ENCODE measurements at regions not wholly inside any gene's neighbourhood (a gene's known extent, or its start where the extent isn't known, plus 50 kb on each side); places are given as distances from the start of the nearest gene placed in this dataset.
A peak's percentile ranks its signal among the peaks of the same experiment; 100 is the strongest.

DNA sequence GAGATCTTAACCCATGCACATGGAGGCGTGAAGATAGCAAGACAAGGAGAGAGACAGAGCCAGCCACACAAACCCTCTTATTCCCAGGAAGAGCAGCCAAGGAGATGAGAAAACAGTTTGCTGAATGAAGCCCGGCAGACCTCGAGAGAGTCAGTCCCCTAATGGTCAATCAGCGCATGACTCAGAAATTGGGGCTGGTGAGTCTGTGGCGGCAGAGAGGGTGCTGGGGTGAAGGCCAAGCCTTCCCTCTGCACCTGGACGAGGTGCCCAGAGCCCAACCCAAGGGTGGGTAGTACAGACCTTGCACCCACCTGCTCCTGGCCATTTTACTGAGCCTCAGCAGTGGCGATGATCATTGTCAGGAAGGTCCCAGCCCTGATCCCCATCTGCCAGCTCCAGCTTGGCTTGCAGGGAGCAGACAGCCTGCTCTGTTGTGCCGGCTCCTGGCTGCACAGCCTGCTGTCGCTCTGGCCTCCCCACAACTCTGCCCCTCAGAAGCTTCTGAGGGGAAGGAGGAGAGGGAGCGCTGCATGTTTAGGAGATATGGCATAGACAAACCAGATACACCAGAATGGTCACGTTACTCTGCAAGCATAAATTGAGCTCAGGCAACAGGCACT, 256.6 kb downstream of the RPS24 start:
- H3K27me3 ChIP-seq: no peaks in the 10 kb centered on the region
- no peak overlapping the region for H3K27ac ChIP-seq
- TF ChIP-seq, protein P1, sequence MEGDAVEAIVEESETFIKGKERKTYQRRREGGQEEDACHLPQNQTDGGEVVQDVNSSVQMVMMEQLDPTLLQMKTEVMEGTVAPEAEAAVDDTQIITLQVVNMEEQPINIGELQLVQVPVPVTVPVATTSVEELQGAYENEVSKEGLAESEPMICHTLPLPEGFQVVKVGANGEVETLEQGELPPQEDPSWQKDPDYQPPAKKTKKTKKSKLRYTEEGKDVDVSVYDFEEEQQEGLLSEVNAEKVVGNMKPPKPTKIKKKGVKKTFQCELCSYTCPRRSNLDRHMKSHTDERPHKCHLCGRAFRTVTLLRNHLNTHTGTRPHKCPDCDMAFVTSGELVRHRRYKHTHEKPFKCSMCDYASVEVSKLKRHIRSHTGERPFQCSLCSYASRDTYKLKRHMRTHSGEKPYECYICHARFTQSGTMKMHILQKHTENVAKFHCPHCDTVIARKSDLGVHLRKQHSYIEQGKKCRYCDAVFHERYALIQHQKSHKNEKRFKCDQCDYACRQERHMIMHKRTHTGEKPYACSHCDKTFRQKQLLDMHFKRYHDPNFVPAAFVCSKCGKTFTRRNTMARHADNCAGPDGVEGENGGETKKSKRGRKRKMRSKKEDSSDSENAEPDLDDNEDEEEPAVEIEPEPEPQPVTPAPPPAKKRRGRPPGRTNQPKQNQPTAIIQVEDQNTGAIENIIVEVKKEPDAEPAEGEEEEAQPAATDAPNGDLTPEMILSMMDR (IDR thresholded peaks at IDR 0.05): no peak
- TF ChIP-seq POLR2A (IDR thresholded peaks at IDR 0.05): no peak
- no peaks in the 10 kb centered on the region for H3K4me1 ChIP-seq
- no peaks in the 10 kb centered on the region for H3K9me3 ChIP-seq
- 100% methylated on average over 1 of the region's 11 CpGs for WGBS (ENCODE audit: insufficient coverage, low coverage, low lambda C conversion rate, missing lambda C conversion rate)
- ATAC-seq (no peak), DNase-seq (no peak)
- H3K4me3 ChIP-seq: no peak overlapping the region
- no peaks in the 10 kb centered on the region for H3K36me3 ChIP-seq
- intact Hi-C loops (cut with DNase I): no loop called here

DNA sequence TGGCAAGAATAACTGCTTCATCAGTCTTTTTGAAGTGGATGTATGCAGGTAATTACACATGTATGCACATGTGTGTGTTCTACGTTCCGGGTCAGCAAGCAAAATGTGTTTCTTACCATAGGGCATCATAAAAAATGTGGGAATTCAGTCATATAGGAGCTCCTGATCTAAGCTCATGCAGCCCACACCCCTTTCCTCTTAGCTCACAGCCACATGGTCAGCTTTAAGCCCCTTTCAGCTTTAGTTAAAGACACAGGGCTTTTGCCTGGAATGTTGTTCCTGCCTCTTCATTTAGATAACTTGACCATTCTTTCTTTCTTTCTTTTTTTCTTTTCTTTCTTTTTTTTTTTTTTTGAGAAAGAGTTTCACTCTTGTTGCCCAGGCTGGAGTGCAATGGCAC, 258.1 kb downstream of the RPS24 start:
- H3K27ac ChIP-seq: no peak overlapping the region
- TF ChIP-seq, protein P1 (IDR thresholded peaks at IDR 0.05): no peak
- TF ChIP-seq POLR2A (IDR thresholded peaks at IDR 0.05): no peak
- no peaks in the 10 kb centered on the region for H3K36me3 ChIP-seq
- WGBS (ENCODE audit: insufficient coverage, low coverage, low lambda C conversion rate, missing lambda C conversion rate): 94% methylated on average over 2 of the region's 2 CpGs
- H3K4me3 ChIP-seq: no peak overlapping the region
- ATAC-seq (no peak), DNase-seq (no peak)
- intact Hi-C loops (cut with DNase I): no loop called here
- H3K9me3 ChIP-seq: no peaks in the 10 kb centered on the region
- H3K4me1 ChIP-seq: no peaks in the 10 kb centered on the region
- H3K27me3 ChIP-seq: no peaks in the 10 kb centered on the region

DNA sequence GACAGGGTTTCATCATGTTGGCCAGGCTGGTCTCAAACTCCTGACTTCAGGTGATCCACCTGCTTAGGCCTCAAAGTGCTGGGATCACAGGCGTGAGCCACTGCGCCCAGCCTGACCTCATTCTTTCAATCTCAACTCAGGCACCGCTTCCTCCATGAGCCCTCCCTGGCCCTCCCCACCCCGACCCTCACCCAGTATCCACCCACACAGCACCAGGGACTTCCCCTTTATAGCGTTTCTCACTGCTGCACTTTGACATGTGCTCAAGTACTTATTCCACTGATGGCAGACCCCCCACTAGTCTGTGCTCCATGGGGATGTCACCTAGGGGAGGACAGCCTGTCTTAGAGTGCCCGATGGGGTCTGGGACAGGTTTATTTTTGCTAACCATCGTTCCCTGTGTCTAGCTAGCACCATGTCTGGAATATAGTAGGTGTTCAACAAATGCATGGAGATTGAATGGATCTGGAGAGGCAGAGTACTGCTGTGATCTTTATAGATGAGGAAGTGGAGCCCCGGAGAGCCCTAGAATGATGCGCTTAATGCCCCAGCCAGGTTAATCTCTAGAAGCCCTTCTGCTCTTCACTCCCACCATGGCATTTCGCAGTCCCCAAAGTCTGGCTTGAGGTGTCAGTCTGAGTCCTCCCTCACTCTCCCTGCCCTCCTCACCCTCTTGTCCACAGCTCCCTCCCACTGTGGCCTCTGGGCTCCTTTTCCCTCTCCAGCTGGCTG, 258.8 kb downstream of the RPS24 start:
- TF ChIP-seq, protein P1 (IDR thresholded peaks at IDR 0.05): no peak
- TF ChIP-seq POLR2A (IDR thresholded peaks at IDR 0.05): no peak
- no peaks in the 10 kb centered on the region for H3K4me1 ChIP-seq
- no peak overlapping the region for H3K4me3 ChIP-seq
- H3K9me3 ChIP-seq: no peaks in the 10 kb centered on the region
- H3K27me3 ChIP-seq: no peaks in the 10 kb centered on the region
- 76% methylated on average over 7 of the region's 10 CpGs for WGBS (ENCODE audit: insufficient coverage, low coverage, low lambda C conversion rate, missing lambda C conversion rate)
- intact Hi-C loops (cut with DNase I): no loop called here
- no peak for ATAC-seq
- no peaks in the 10 kb centered on the region for H3K36me3 ChIP-seq
- DNase-seq: no peak
- H3K27ac ChIP-seq: no peak overlapping the region

DNA sequence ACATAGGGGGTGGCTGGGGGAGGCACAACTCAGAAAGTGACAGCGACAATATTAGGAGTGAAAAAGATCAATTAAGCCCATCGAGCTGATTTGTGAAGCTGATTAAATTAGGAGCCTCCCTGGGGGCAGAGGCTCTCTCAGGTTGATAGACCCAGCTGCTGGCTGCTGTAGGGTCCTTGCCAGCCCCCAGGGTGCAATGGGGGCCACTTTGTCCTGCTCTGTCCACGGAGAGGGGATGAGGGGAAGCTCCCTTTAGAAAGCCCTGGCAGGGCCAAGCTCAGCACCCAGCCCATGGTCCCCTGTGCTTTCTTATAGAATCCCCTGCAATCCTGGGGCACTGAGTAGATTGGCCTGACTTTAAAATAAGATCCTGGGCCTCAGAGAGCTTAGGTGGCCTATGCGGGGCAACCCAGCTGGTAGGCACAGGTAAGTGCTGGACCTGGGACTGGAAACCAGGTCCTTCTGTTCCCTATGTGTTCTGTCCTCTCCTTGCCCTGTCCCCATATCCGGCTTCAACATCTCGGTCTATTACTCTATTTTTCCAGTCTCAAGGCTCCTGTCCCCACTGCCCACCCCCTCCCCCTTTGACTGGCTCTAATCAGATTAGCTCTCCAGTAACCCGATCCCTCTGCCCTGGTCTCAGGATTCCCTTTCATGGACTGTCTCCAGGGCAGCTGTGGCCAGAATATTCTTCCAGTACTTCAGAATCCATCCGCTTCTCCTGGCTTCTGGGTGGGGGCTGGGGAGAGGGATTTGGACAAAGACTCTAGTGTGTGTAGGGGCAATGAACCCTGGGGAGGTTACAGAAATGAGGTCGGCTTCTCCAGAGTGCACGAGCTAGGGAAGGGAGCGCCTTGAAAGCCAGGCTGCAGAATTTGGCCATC, 259.6 kb downstream of the RPS24 start:
- DNase-seq (no peak), ATAC-seq (peak in 1 of 4 donors; percentile 33)
- Histone ChIP-seq H3K27me3 (no peaks in the 10 kb centered on the region), H3K4me1 (no peaks in the 10 kb centered on the region), H3K4me3 (no peak overlapping the region), H3K36me3 (no peaks in the 10 kb centered on the region), H3K27ac (no peak overlapping the region), H3K9me3 (no peaks in the 10 kb centered on the region)
- intact Hi-C loops (cut with DNase I): no loop called here
- WGBS (ENCODE audit: insufficient coverage, low coverage, low lambda C conversion rate, missing lambda C conversion rate): 55% methylated on average over 5 of the region's 11 CpGs
- TF ChIP-seq POLR2A (IDR thresholded peaks at IDR 0.05): no peak
- TF ChIP-seq, protein P1 (IDR thresholded peaks at IDR 0.05): no peak

All from right lobe of liver (tissue), 6 donors.